Medulla oblongata (tissue), 1 donor: ENCODE measurements at regions not wholly inside any gene's neighbourhood (a gene's known extent, or its start where the extent isn't known, plus 50 kb on each side); places are given as distances from the start of the nearest gene placed in this dataset.

Experiments used
- DNase-seq: peaks from one replicate; pipeline ENCODE4 v3.0.0-alpha.2; 2015; ENCODE audit errors: extremely low spot score

GRCh38 chr4:45358573-45359506 lies 632.5 kb upstream of the GNPDA2 start:
- DNase-seq, result no peak

GRCh38 chr4:45353161-45353560 lies 626.8 kb upstream of the GNPDA2 start:
- DNase-seq, result no peak

- peak; percentile 79 for DNase-seq
Observed at GRCh38 chr4:45350438-45350837, 624.1 kb upstream of the GNPDA2 start.

- DNase-seq, result no peak
Observed at GRCh38 chr4:45349859-45350258, 623.5 kb upstream of the GNPDA2 start.

- no peak for DNase-seq
Observed at GRCh38 chr4:45346816-45347435, 620.6 kb upstream of the GNPDA2 start.

GRCh38 chr4:45345558-45345957 lies 619.2 kb upstream of the GNPDA2 start:
- no peak for DNase-seq

- DNase-seq, result no peak
Observed at GRCh38 chr4:45331802-45332201, 605.4 kb upstream of the GNPDA2 start.

GRCh38 chr4:45327544-45327943 lies 601.2 kb upstream of the GNPDA2 start:
- no peak for DNase-seq

GRCh38 chr4:45324455-45325417 lies 598.4 kb upstream of the GNPDA2 start:
- DNase-seq, result no peak

GRCh38 chr4:45323453-45324058 lies 597.2 kb upstream of the GNPDA2 start:
- no peak for DNase-seq

GRCh38 chr4:45317739-45318138 lies 591.4 kb upstream of the GNPDA2 start:
- no peak for DNase-seq

GRCh38 chr4:45317276-45317675 lies 590.9 kb upstream of the GNPDA2 start:
- DNase-seq, result no peak

- DNase-seq, result no peak
Observed at GRCh38 chr4:45316257-45316656, 589.9 kb upstream of the GNPDA2 start.

GRCh38 chr4:45302828-45303227 lies 576.5 kb upstream of the GNPDA2 start:
- DNase-seq, result no peak

GRCh38 chr4:45294464-45294863 lies 568.1 kb upstream of the GNPDA2 start:
- no peak for DNase-seq

GRCh38 chr4:45293335-45293734 lies 567.0 kb upstream of the GNPDA2 start:
- DNase-seq, result no peak

- DNase-seq, result no peak
Observed at GRCh38 chr4:45292844-45293243, 566.5 kb upstream of the GNPDA2 start.

GRCh38 chr4:45284400-45285085 lies 558.2 kb upstream of the GNPDA2 start:
- no peak for DNase-seq

- DNase-seq, result no peak
Observed at GRCh38 chr4:45283352-45283751, 557.0 kb upstream of the GNPDA2 start.

GRCh38 chr4:45280121-45280520 lies 553.8 kb upstream of the GNPDA2 start:
- DNase-seq, result no peak

- no peak for DNase-seq
Observed at GRCh38 chr4:45275862-45276261, 549.5 kb upstream of the GNPDA2 start.
